ENCODE measurements at regions not wholly inside any gene's neighbourhood (a gene's known extent, or its start where the extent isn't known, plus 50 kb on each side); places are given as distances from the start of the nearest gene placed in this dataset.
"Not testable (repeated sequence)": the region's sequence is repeated elsewhere in the genome, so short reads cannot be mapped to it uniquely, and the experiment has no call there.

GRCh38 chr3:197397838-197398237 lies 99.4 kb upstream of the DLG1 start:
- Mint-ChIP-seq H3K9me3 (no peaks in the 10 kb centered on the region), H3K27ac (no peak overlapping the region), H3K27me3 (no peaks in the 10 kb centered on the region), H3K36me3 (no peaks in the 10 kb centered on the region), H3K4me3 (no peak overlapping the region), H3K4me1 (ENCODE audit: unreplicated experiment) (no peaks in the 10 kb centered on the region)
- no peak for TF ChIP-seq CTCF (conservative IDR thresholded peaks at IDR 0.05)
- DNase-seq (ENCODE audit: extremely low spot score, unreplicated experiment), result no peak

- no peak overlapping the region for H3K27ac Mint-ChIP-seq
- no peak for DNase-seq (ENCODE audit: extremely low spot score, unreplicated experiment)
- H3K4me3 Mint-ChIP-seq, result no peak overlapping the region
- H3K9me3 Mint-ChIP-seq, result no peaks in the 10 kb centered on the region
- no peak for TF ChIP-seq CTCF (conservative IDR thresholded peaks at IDR 0.05)
- H3K27me3 Mint-ChIP-seq, result no peaks in the 10 kb centered on the region
- no peaks in the 10 kb centered on the region for H3K36me3 Mint-ChIP-seq
- H3K4me1 Mint-ChIP-seq (ENCODE audit: unreplicated experiment), result no peaks in the 10 kb centered on the region
Observed at GRCh38 chr3:197394464-197395321, 96.3 kb upstream of the DLG1 start.

- H3K4me3 Mint-ChIP-seq; H3K36me3 Mint-ChIP-seq; DNase-seq (ENCODE audit: extremely low spot score, unreplicated experiment); H3K27me3 Mint-ChIP-seq; H3K4me1 Mint-ChIP-seq (ENCODE audit: unreplicated experiment); H3K27ac Mint-ChIP-seq; H3K9me3 Mint-ChIP-seq: not testable (repeated sequence)
Observed at GRCh38 chr3:197394126-197394463, 95.7 kb upstream of the DLG1 start.

GRCh38 chr3:197393711-197394110 lies 95.3 kb upstream of the DLG1 start:
- no peaks in the 10 kb centered on the region for H3K9me3 Mint-ChIP-seq
- H3K4me1 Mint-ChIP-seq (ENCODE audit: unreplicated experiment), result no peaks in the 10 kb centered on the region
- TF ChIP-seq CTCF (conservative IDR thresholded peaks at IDR 0.05), result no peak
- no peaks in the 10 kb centered on the region for H3K27me3 Mint-ChIP-seq
- H3K36me3 Mint-ChIP-seq, result no peaks in the 10 kb centered on the region
- no peak overlapping the region for H3K27ac Mint-ChIP-seq
- DNase-seq (ENCODE audit: extremely low spot score, unreplicated experiment), result no peak
- H3K4me3 Mint-ChIP-seq, result no peak overlapping the region

GRCh38 chr3:197392961-197393360 lies 94.5 kb upstream of the DLG1 start:
- Mint-ChIP-seq H3K4me1 (ENCODE audit: unreplicated experiment) (no peaks in the 10 kb centered on the region), H3K27ac (no peak overlapping the region), H3K27me3 (no peaks in the 10 kb centered on the region), H3K36me3 (no peaks in the 10 kb centered on the region), H3K4me3 (no peak overlapping the region), H3K9me3 (no peaks in the 10 kb centered on the region)
- TF ChIP-seq CTCF (conservative IDR thresholded peaks at IDR 0.05), result no peak
- DNase-seq (ENCODE audit: extremely low spot score, unreplicated experiment), result no peak

GRCh38 chr3:197381371-197381770 lies 83.0 kb upstream of the DLG1 start:
- no peak for DNase-seq (ENCODE audit: extremely low spot score, unreplicated experiment)
- H3K4me3 Mint-ChIP-seq, result no peak overlapping the region
- H3K27ac Mint-ChIP-seq, result peak overlapping the region; percentile 36
- no peaks in the 10 kb centered on the region for H3K36me3 Mint-ChIP-seq
- peaks cover 10% of the 10 kb centered on the region for H3K27me3 Mint-ChIP-seq
- no peaks in the 10 kb centered on the region for H3K9me3 Mint-ChIP-seq
- no peak for TF ChIP-seq CTCF (conservative IDR thresholded peaks at IDR 0.05)
- peaks cover 11% of the 10 kb centered on the region for H3K4me1 Mint-ChIP-seq (ENCODE audit: unreplicated experiment)
